GM12878 (cell line): ENCODE measurements at regions not wholly inside any gene's neighbourhood (a gene's known extent, or its start where the extent isn't known, plus 50 kb on each side); places are given as distances from the start of the nearest gene placed in this dataset.

ENCODE experiments used
- BHLHE40 ChIP-seq, 2 experiments: fragments of 450-650 bp in 1 of 2; IDR thresholded peaks; 2 replicates each; pipeline ENCODE4 v1.6.1; 2011 to 2017; ENCODE audit warnings: low read depth in 2 of 2, borderline replicate concordance in 1 of 2, improper control_type of control experiment in 1 of 2, low read length in 1 of 2, mild to moderate bottlenecking in 1 of 2
- BMI1 ChIP-seq: fragments of 450-650 bp; IDR thresholded peaks from 2 replicates; pipeline ENCODE4 v1.6.1; 2016; ENCODE audit warnings: mild to moderate bottlenecking, moderate library complexity, borderline replicate concordance
- CBX3 ChIP-seq: fragments of 200-600 bp; sonication (generic); IDR thresholded peaks from 2 replicates; pipeline ENCODE4 v1.6.1; 2016; ENCODE audit warnings: low read depth, borderline replicate concordance
- CHD2 ChIP-seq: IDR thresholded peaks from 2 replicates; pipeline ENCODE4 v1.6.1; 2011; ENCODE audit warnings: low read depth, low read length, improper control_type of control experiment, borderline replicate concordance
- EGR1 ChIP-seq, 2 experiments: IDR thresholded peaks; 1 replicate in 1 of 2; 2 replicates in 1 of 2; pipeline ENCODE4 v1.6.1; 2011 to 2012; ENCODE audit warnings: low read depth in 2 of 2, low read length in 2 of 2, borderline replicate concordance in 1 of 2, mild to moderate bottlenecking in 1 of 2, moderate library complexity in 1 of 2
- MEF2B ChIP-seq: fragments of 450-650 bp; IDR thresholded peaks from 2 replicates; pipeline ENCODE4 v1.6.1; 2018; ENCODE audit warnings: mild to moderate bottlenecking, moderate library complexity; ENCODE audit not compliant: partially characterized antibody, poor library complexity, severe bottlenecking
- RAD21 ChIP-seq: IDR thresholded peaks from 2 replicates; pipeline ENCODE4 v1.6.1; 2011; ENCODE audit warnings: mild to moderate bottlenecking, low read depth, low read length, moderate library complexity; ENCODE audit not compliant: insufficient read depth
- RELA ChIP-seq: fragments of 450-650 bp; IDR thresholded peaks from 2 replicates; pipeline ENCODE4 v1.8.0; 2014; ENCODE audit warnings: borderline replicate concordance; ENCODE audit not compliant: partially characterized antibody
- SMC3 ChIP-seq: IDR thresholded peaks from 2 replicates; pipeline ENCODE4 v1.6.1; 2011; ENCODE audit warnings: low read length, improper control_type of control experiment, borderline replicate concordance
- TCF3 ChIP-seq: IDR thresholded peaks from 2 replicates; pipeline ENCODE4 v1.6.1; 2012; ENCODE audit warnings: low read depth, mild to moderate bottlenecking, low read length, borderline replicate concordance; ENCODE audit not compliant: insufficient read depth
- ZNF592 ChIP-seq: fragments of 450-650 bp; IDR thresholded peaks from 2 replicates; pipeline ENCODE4 v1.6.1; 2017; ENCODE audit warnings: mild to moderate bottlenecking, moderate library complexity
- TF ChIP-seq, protein P1 (sequence below): IDR thresholded peaks from 2 replicates; pipeline ENCODE4 v1.6.1; 2011; ENCODE audit warnings: mild to moderate bottlenecking, low read depth, low read length, moderate library complexity; ENCODE audit not compliant: insufficient replicate concordance
- TF ChIP-seq, protein P2 (sequence below): fragments of 450-650 bp; IDR thresholded peaks from 2 replicates; pipeline ENCODE4 v1.6.1; 2016; ENCODE audit warnings: mild to moderate bottlenecking

DNA sequence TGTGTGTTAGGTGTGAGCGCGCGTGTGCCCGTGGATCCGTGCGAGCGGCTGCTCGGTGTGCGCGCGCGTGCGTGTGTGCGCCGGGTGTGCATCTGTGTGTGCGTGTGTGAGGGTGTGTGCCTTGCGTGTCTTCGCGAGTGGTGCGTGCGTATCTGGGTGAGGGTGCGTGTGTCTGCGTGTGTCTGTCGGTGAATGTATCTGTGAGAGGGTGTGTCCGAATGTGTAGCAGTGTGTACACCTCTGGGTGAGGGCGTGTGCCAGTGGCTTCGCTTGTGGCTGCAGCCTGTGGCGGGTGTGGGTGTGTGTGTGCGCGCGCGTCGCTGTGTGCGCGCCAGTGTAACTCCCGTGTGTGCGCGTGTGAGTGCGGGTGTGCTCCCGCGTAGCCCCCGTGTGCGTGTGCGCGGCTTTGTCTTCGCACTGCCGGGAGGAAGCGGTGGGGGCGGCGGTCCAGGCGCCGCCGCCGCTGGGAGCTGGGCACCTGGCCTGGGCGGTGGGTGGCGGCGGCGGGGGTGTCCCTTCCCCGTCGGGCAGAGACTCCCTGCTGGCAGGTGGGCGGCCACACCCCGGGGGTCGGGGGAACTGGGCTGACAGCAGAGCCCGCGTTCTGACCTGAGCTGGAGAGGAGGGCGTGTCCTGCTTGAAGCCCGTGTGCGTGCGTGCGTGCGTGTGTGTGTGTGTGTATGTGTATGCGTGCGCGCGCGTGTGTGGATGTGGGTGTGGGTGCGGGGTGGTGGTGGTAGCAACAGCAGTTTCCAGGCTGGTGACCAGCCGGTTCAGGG, 61.3 kb upstream of the EPB41L1 start (continued):
- TF ChIP-seq ZNF592 (no peak), CBX3 (no peak), CHD2 (0 out of 2 replicates have a peak, but pooled peaks have one; percentile 21), SMC3 (no peak), EGR1 (IDR thresholded peaks at IDR 0.05; ENCODE audit: borderline replicate concordance in 1 of 2, low read depth in 2 of 2, low read length in 2 of 2) (peak in 1 of 2 experiments; percentile 26; a peak in 1 of 3 replicates), RELA (no peak), RAD21 (no peak), BMI1 (no peak), BHLHE40 (IDR thresholded peaks at IDR 0.05; ENCODE audit: borderline replicate concordance in 1 of 2, low read depth in 2 of 2, low read length in 1 of 2) (peak in 1 of 2 experiments; percentile 40; a peak in 1 of 4 replicates), MEF2B (no peak), TCF3 (no peak)
- TF ChIP-seq, protein P1, sequence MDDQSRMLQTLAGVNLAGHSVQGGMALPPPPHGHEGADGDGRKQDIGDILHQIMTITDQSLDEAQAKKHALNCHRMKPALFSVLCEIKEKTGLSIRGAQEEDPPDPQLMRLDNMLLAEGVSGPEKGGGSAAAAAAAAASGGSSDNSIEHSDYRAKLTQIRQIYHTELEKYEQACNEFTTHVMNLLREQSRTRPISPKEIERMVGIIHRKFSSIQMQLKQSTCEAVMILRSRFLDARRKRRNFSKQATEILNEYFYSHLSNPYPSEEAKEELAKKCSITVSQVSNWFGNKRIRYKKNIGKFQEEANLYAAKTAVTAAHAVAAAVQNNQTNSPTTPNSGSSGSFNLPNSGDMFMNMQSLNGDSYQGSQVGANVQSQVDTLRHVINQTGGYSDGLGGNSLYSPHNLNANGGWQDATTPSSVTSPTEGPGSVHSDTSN, result no peak
- TF ChIP-seq, protein P2, sequence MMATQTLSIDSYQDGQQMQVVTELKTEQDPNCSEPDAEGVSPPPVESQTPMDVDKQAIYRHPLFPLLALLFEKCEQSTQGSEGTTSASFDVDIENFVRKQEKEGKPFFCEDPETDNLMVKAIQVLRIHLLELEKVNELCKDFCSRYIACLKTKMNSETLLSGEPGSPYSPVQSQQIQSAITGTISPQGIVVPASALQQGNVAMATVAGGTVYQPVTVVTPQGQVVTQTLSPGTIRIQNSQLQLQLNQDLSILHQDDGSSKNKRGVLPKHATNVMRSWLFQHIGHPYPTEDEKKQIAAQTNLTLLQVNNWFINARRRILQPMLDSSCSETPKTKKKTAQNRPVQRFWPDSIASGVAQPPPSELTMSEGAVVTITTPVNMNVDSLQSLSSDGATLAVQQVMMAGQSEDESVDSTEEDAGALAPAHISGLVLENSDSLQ, result no peak
